B cell (primary cell): ENCODE measurements at regions not wholly inside any gene's neighbourhood (a gene's known extent, or its start where the extent isn't known, plus 50 kb on each side); places are given as distances from the start of the nearest gene placed in this dataset.

ENCODE experiments used
- CTCF ChIP-seq: fragments of 200-600 bp; IDR thresholded peaks from one replicate; pipeline ENCODE4 v1.8.0; 2022; ENCODE audit warnings: antibody characterized with exemption, mild to moderate bottlenecking
- EZH2 ChIP-seq: IDR thresholded peaks from 2 replicates; pipeline ENCODE4 v1.6.1; 2012; ENCODE audit warnings: borderline replicate concordance, low read depth, mild to moderate bottlenecking, moderate library complexity, low read length; ENCODE audit not compliant: insufficient read depth, poor library complexity, severe bottlenecking

DNA sequence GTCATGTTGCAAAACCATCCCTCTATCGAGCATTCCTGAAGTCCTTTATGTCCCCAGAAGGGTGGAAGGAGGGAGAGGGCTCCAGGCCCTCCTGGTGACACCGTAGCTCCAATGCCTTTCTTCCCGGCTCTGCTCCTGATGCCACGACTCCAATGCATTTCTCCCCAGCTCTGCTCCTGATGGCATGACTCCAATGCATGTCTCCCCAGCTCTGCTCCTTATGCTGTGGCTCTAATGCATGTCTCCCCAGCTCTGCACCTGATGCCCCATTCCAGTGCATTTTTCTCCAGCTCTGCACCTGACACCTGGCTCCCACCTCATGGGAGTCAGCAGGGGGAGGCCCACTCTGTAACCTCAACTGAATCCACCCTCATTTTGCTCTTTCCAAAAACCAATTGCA, 153.0 kb upstream of the SALL3 start:
- TF ChIP-seq CTCF (no peak), EZH2 (no peak)
